HEK293 (cell line): ENCODE measurements at regions not wholly inside any gene's neighbourhood (a gene's known extent, or its start where the extent isn't known, plus 50 kb on each side); places are given as distances from the start of the nearest gene placed in this dataset.

Experiments
- CTCF ChIA-PET: fragments of 350-600 bp; formaldehyde crosslinking; extraction: SDS; loops from one replicate; lab custom pipeline; 2021; ENCODE audit warnings: antibody characterized with exemption; lab: Yijun Ruan, JAX
- POLR2A ChIA-PET: fragments of 300-600 bp; formaldehyde crosslinking; extraction: SDS; loops from one replicate; lab custom pipeline; 2020; ENCODE audit warnings: antibody characterized with exemption, inconsistent platforms; lab: Yijun Ruan, JAX
- H3K27ac ChIP-seq: fragments of 200-500 bp; sonication (Bioruptor generic); 2 replicates; pipeline ENCODE4 v1.5.1; 2014; ENCODE audit warnings: low read depth, low read length, control low read depth, inconsistent platforms; ENCODE audit errors: extremely low read depth
- H3K36me3 ChIP-seq, 2 experiments: fragments of 200-500 bp in 1 of 2; sonication (Bioruptor generic) in 1 of 2; 1 replicate in 1 of 2; 2 replicates in 1 of 2; pipeline ENCODE4 v1.5.1; 2014 to 2017; ENCODE audit warnings: inconsistent platforms in 2 of 2, low read length in 2 of 2; ENCODE audit not compliant: control insufficient read depth in 2 of 2, insufficient read depth in 1 of 2
- H3K4me1 ChIP-seq: fragments of 200-500 bp; sonication (Bioruptor generic); 2 replicates; pipeline ENCODE4 v1.5.1; 2014; ENCODE audit warnings: mild to moderate bottlenecking, low read length, inconsistent platforms; ENCODE audit not compliant: control insufficient read depth, insufficient read depth
- H3K4me3 ChIP-seq: 2 replicates; pipeline ENCODE4 v1.5.1; 2011; ENCODE audit warnings: low read depth, mild to moderate bottlenecking, control low read depth, low read length, moderate library complexity
- H3K9me3 ChIP-seq: fragments of 200-500 bp; sonication (Bioruptor generic); 2 replicates; pipeline ENCODE4 v1.5.1; 2014; ENCODE audit warnings: low read depth, low read length, inconsistent platforms; ENCODE audit not compliant: control insufficient read depth, insufficient read depth
- KLF16 ChIP-seq: fragments of 450-650 bp; formaldehyde crosslinking; IDR thresholded peaks from 2 replicates; pipeline ENCODE4 v1.5.1; 2017; ENCODE audit warnings: missing biosample characterization, missing genetic modification characterization
- KLF8 ChIP-seq: fragments of 450-650 bp; formaldehyde crosslinking; IDR thresholded peaks from 2 replicates; pipeline ENCODE4 v1.5.1; 2016; ENCODE audit warnings: missing biosample characterization, missing genetic modification characterization
- REPIN1 ChIP-seq: fragments of 450-650 bp; formaldehyde crosslinking; IDR thresholded peaks from 2 replicates; pipeline ENCODE4 v1.5.1; 2017; ENCODE audit warnings: missing biosample characterization, missing genetic modification characterization, low read depth
- WT1 ChIP-seq: fragments of 450-650 bp; formaldehyde crosslinking; IDR thresholded peaks from 2 replicates; pipeline ENCODE4 v1.5.1; 2016; ENCODE audit warnings: missing biosample characterization, missing genetic modification characterization
- ZBTB26 ChIP-seq: fragments of 450-650 bp; formaldehyde crosslinking; optimal IDR thresholded peaks from 2 replicates; pipeline ENCODE3; 2016; ENCODE audit warnings: missing biosample characterization, mild to moderate bottlenecking, missing genetic modification characterization
- ZBTB6 ChIP-seq: fragments of 450-650 bp; formaldehyde crosslinking; IDR thresholded peaks from 2 replicates; pipeline ENCODE4 v1.5.1; 2017; ENCODE audit warnings: missing biosample characterization, missing genetic modification characterization
- ZBTB8A ChIP-seq: fragments of 450-650 bp; formaldehyde crosslinking; IDR thresholded peaks from 2 replicates; pipeline ENCODE4 v1.5.1; 2016; ENCODE audit warnings: missing biosample characterization, missing genetic modification characterization
- ZFP41 ChIP-seq: fragments of 450-650 bp; formaldehyde crosslinking; IDR thresholded peaks from 2 replicates; pipeline ENCODE4 v1.5.1; 2016; ENCODE audit warnings: missing biosample characterization, missing genetic modification characterization, borderline replicate concordance
- ZNF10 ChIP-seq: fragments of 450-650 bp; formaldehyde crosslinking; IDR thresholded peaks from 2 replicates; pipeline ENCODE4 v1.5.1; 2017; ENCODE audit warnings: missing biosample characterization, missing genetic modification characterization
- ZNF18 ChIP-seq: fragments of 450-650 bp; formaldehyde crosslinking; IDR thresholded peaks from 2 replicates; pipeline ENCODE4 v1.5.1; 2016; ENCODE audit warnings: missing biosample characterization, missing genetic modification characterization
- ZNF184 ChIP-seq: fragments of 450-650 bp; IDR thresholded peaks from 2 replicates; pipeline ENCODE4 v1.5.1; 2018; ENCODE audit warnings: missing biosample characterization, mild to moderate bottlenecking, missing genetic modification characterization
- ZNF211 ChIP-seq: fragments of 450-650 bp; formaldehyde crosslinking; IDR thresholded peaks from 2 replicates; pipeline ENCODE4 v1.5.1; 2016; ENCODE audit warnings: low read depth, missing biosample characterization, missing genetic modification characterization
- ZNF266 ChIP-seq: fragments of 450-650 bp; formaldehyde crosslinking; IDR thresholded peaks from 2 replicates; pipeline ENCODE4 v1.5.1; 2016; ENCODE audit warnings: missing biosample characterization, missing genetic modification characterization, low read depth
- ZNF366 ChIP-seq: fragments of 450-650 bp; formaldehyde crosslinking; conservative IDR thresholded peaks from 2 replicates; pipeline ENCODE4 v1.5.1; 2016; ENCODE audit warnings: missing biosample characterization, missing genetic modification characterization
- ZNF394 ChIP-seq: fragments of 450-650 bp; formaldehyde crosslinking; IDR thresholded peaks from 2 replicates; pipeline ENCODE4 v1.5.1; 2016; ENCODE audit warnings: missing biosample characterization, missing genetic modification characterization, mild to moderate bottlenecking, moderate library complexity, borderline replicate concordance
- ZNF426 ChIP-seq: fragments of 450-650 bp; formaldehyde crosslinking; IDR thresholded peaks from 2 replicates; pipeline ENCODE4 v1.5.1; 2017; ENCODE audit warnings: missing biosample characterization, missing genetic modification characterization, mild to moderate bottlenecking, inconsistent platforms, moderate library complexity
- ZNF510 ChIP-seq: fragments of 450-650 bp; formaldehyde crosslinking; IDR thresholded peaks from 2 replicates; pipeline ENCODE4 v1.5.1; 2018; ENCODE audit warnings: mild to moderate bottlenecking, missing genetic modification characterization, missing biosample characterization; ENCODE audit not compliant: insufficient replicate concordance
- ZNF518A ChIP-seq: fragments of 450-650 bp; formaldehyde crosslinking; conservative IDR thresholded peaks from 2 replicates; pipeline ENCODE4 v1.5.1; 2016; ENCODE audit warnings: low read depth, missing biosample characterization, missing genetic modification characterization
- ZNF521 ChIP-seq: fragments of 450-650 bp; formaldehyde crosslinking; IDR thresholded peaks from 2 replicates; pipeline ENCODE4 v1.5.1; 2017; ENCODE audit warnings: missing biosample characterization, mild to moderate bottlenecking, missing genetic modification characterization
- ZNF561 ChIP-seq: fragments of 450-650 bp; IDR thresholded peaks from 2 replicates; pipeline ENCODE4 v1.5.1; 2018; ENCODE audit warnings: missing biosample characterization, missing genetic modification characterization, borderline replicate concordance
- ZNF664 ChIP-seq: fragments of 450-650 bp; formaldehyde crosslinking; IDR thresholded peaks from 2 replicates; pipeline ENCODE4 v1.5.1; 2016; ENCODE audit warnings: missing biosample characterization, missing genetic modification characterization
- ZNF704 ChIP-seq: fragments of 450-650 bp; formaldehyde crosslinking; IDR thresholded peaks from 2 replicates; pipeline ENCODE4 v1.5.1; 2016; ENCODE audit warnings: missing biosample characterization, missing genetic modification characterization
- ZNF837 ChIP-seq: fragments of 450-650 bp; formaldehyde crosslinking; IDR thresholded peaks from 2 replicates; pipeline ENCODE4 v1.5.1; 2016; ENCODE audit warnings: missing biosample characterization, missing genetic modification characterization
- ZSCAN16 ChIP-seq: fragments of 450-650 bp; formaldehyde crosslinking; IDR thresholded peaks from 2 replicates; pipeline ENCODE4 v1.5.1; 2016; ENCODE audit warnings: missing biosample characterization, missing genetic modification characterization
- ZXDB ChIP-seq: fragments of 450-650 bp; formaldehyde crosslinking; IDR thresholded peaks from 2 replicates; pipeline ENCODE4 v1.5.1; 2016; ENCODE audit warnings: missing biosample characterization, missing genetic modification characterization

GRCh38 chr11:127648583-127648982, 648.0 kb upstream of the KIRREL3 start:
- Histone ChIP-seq H3K27ac (no peak overlapping the region), H3K9me3 (no peaks in the 10 kb centered on the region), H3K4me1 (no peaks in the 10 kb centered on the region), H3K36me3 (no peaks in the 10 kb centered on the region), H3K4me3 (no peak overlapping the region)
- TF ChIP-seq ZNF837 (tag by site-specific recombination) = no peak
- TF ChIP-seq KLF16 (tag by site-specific recombination) = no peak
- no peak for TF ChIP-seq ZBTB6 (tag by site-specific recombination)
- no peak for TF ChIP-seq ZNF266
- TF ChIP-seq ZNF184 (tag by site-specific recombination) = no peak
- TF ChIP-seq ZBTB26 = no peak
- no peak for TF ChIP-seq ZNF521 (tag by site-specific recombination)
- TF ChIP-seq ZNF394 (tag by site-specific recombination) = no peak
- TF ChIP-seq ZFP41 (tag by site-specific recombination) = no peak
- CTCF ChIA-PET = interaction anchor here (0.6 kb wide), 1 partner anchor 611 kb away, joined by 9 read pairs; no protein-coding TSS in a partner anchor
- POLR2A ChIA-PET = no interaction called here

- Histone ChIP-seq H3K4me1 (no peaks in the 10 kb centered on the region), H3K4me3 (no peak overlapping the region), H3K36me3 (no peaks in the 10 kb centered on the region), H3K27ac (no peak overlapping the region), H3K9me3 (no peaks in the 10 kb centered on the region)
- POLR2A ChIA-PET = no interaction called here
- CTCF ChIA-PET = interaction anchor here (1.0 kb wide), 1 partner anchor 199 kb away, joined by 3 read pairs; no protein-coding TSS in a partner anchor
- TF ChIP-seq ZBTB8A (no peak), ZNF426 (tag by site-specific recombination) (no peak), ZNF10 (tag by site-specific recombination) (no peak), ZNF18 (tag by site-specific recombination) (no peak), WT1 (tag by site-specific recombination) (no peak), ZNF561 (no peak), REPIN1 (no peak), ZSCAN16 (tag by site-specific recombination) (no peak), ZNF704 (tag by site-specific recombination) (no peak), ZNF266 (no peak), ZXDB (tag by site-specific recombination) (no peak), ZNF664 (no peak), ZNF211 (tag by site-specific recombination) (no peak), ZNF366 (tag by site-specific recombination) (no peak), ZNF518A (tag by site-specific recombination) (no peak), ZNF510 (tag by site-specific recombination) (no peak), KLF8 (tag by site-specific recombination) (no peak), ZNF394 (tag by site-specific recombination) (no peak)
Observed at GRCh38 chr11:127644366-127644765, 643.8 kb upstream of the KIRREL3 start.
